ENCODE measurements at regions not wholly inside any gene's neighbourhood (a gene's known extent, or its start where the extent isn't known, plus 50 kb on each side); places are given as distances from the start of the nearest gene placed in this dataset.

DNA sequence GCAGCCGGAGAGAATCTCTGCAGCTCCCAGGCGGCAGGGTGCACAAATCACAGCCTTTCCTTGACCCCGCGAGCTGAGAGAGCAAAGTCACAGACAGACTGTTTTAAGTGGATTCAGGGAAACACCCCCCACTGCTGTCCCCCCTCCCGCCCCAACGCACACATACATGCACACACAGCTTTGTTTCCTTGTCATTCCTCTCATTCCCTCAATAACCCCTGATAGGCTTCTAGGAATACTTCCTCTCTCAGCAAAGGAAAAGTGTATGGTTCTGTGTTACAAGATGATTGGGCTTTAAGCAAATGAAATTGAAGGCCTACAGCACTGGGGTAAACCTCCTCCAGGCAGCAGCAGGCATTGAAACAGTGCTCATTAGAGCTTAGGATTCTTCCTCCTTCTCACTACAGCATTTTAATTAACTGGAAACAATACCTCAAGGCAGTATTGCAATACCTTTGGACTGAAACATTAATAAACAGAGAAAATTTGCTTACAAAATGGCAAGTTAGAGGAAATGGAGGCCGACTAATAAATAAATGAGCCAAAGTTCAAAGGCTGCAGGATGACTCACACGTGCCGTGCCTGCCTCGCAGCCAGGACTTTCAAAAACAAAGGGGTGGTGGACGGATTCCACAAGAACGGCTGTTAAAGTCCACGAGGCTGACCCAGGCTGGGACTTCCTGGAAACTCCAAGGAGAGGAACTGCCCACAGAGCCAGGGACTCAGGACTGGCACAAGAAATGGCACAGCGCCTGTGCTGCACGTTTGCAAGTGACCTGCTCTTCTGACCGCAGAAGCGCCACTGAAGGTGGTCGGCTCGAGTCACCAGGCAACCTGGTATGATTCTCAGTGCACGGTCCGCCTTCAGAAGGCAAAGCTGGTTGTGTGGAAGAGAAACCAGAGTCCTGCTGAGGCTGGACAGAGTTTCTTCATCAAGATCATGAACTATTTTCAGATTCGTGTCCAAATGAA is 236.2 kb downstream of the SYK start:
- no peaks in the 10 kb centered on the region for H3K9me3 ChIP-seq
- intact Hi-C loops (cut with DNase I; ENCODE audit: low total_unique reads) (loop anchor here (5.0 to 10.0 kb wide), 2 partner anchors 123 to 390 kb away; no protein-coding TSS in a partner anchor), in situ Hi-C loops (cut with MboI; ENCODE audit: low pct_ligation_motif_present in 1 of 4, low pct_unique_long_range_greater_than_20kb in 1 of 4, low sequenced_read_pairs in 3 of 4) (loop anchor here in 2 of 4 donors (25.0 kb wide), 1 partner anchor 400 kb away; no protein-coding TSS in a partner anchor)
- H3K27me3 ChIP-seq = no peaks in the 10 kb centered on the region
- H3K27ac ChIP-seq = peak overlapping the region; percentile 57 to 73 (median 65)
- DNase-seq = peak; percentile 79
- H3K4me1 ChIP-seq = peaks cover 15 to 21% (median 20%) of the 10 kb centered on the region in 4 donors
- TF ChIP-seq, protein P1, sequence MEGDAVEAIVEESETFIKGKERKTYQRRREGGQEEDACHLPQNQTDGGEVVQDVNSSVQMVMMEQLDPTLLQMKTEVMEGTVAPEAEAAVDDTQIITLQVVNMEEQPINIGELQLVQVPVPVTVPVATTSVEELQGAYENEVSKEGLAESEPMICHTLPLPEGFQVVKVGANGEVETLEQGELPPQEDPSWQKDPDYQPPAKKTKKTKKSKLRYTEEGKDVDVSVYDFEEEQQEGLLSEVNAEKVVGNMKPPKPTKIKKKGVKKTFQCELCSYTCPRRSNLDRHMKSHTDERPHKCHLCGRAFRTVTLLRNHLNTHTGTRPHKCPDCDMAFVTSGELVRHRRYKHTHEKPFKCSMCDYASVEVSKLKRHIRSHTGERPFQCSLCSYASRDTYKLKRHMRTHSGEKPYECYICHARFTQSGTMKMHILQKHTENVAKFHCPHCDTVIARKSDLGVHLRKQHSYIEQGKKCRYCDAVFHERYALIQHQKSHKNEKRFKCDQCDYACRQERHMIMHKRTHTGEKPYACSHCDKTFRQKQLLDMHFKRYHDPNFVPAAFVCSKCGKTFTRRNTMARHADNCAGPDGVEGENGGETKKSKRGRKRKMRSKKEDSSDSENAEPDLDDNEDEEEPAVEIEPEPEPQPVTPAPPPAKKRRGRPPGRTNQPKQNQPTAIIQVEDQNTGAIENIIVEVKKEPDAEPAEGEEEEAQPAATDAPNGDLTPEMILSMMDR (IDR thresholded peaks at IDR 0.05) = no peak
- peak; percentile 25 to 70 (median 49) for TF ChIP-seq POLR2AphosphoS5 (IDR thresholded peaks at IDR 0.05)
- no peak for TF ChIP-seq EP300 (IDR thresholded peaks at IDR 0.05; ENCODE audit: low read depth)
- no peak for TF ChIP-seq POLR2A (IDR thresholded peaks at IDR 0.05)
- 46% methylated on average over 20 of the region's 22 CpGs; no CpG with 5 or more reads in 1 of the 2 donors for WGBS, 2 donors (ENCODE audit: low coverage in 1 of 2)
- H3K4me3 ChIP-seq = no peak overlapping the region
- no peaks in the 10 kb centered on the region for H3K36me3 ChIP-seq

DNA sequence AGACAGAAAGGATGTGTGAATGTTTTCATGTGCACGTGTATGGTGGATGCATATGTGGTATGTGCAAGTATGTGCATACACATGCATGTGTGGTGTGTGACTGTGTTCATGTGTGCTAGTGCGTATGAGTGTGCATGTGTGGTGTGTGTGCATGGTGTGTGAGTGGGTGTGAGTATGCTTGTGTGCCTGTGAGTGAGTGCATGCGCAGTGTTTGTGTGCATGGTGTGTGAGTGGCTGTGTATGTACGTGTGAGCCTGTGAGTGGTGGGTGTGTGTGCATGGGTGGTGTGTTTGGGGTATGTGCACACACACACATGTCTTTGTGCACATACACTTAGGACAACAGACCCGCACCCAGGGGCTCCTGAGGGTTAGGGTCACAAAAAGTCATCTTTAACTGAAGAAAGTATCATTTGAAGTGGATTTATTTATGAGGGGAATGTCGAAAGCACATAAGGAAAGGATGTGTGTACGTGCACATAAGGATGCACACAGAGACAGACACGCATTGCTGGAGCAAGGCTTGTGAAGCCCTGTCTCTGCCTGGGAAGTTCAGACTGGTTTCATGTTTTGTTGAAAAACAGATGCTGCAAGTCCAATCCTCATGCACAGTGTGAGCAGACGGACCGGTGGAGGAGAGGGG is 237.0 kb downstream of the SYK start:
- peaks cover 15 to 21% (median 20%) of the 10 kb centered on the region in 4 donors for H3K4me1 ChIP-seq
- 91 to 95% methylated on average over 8 to 10 of the region's 10 CpGs for WGBS, 2 donors (ENCODE audit: low coverage in 1 of 2)
- no peaks in the 10 kb centered on the region for H3K9me3 ChIP-seq
- in situ Hi-C loops (cut with MboI; ENCODE audit: low pct_ligation_motif_present in 1 of 4, low pct_unique_long_range_greater_than_20kb in 1 of 4, low sequenced_read_pairs in 3 of 4) = loop anchor here in 2 of 4 donors (25.0 kb wide), 1 partner anchor 399 kb away; no protein-coding TSS in a partner anchor
- H3K27ac ChIP-seq = peak overlapping the region in 3 of 4 donors; percentile 57 to 73 (median 65)
- DNase-seq = no peak
- intact Hi-C loops (cut with DNase I; ENCODE audit: low total_unique reads) = loop anchor here (5.0 to 10.0 kb wide), 2 partner anchors 124 to 389 kb away; no protein-coding TSS in a partner anchor
- H3K27me3 ChIP-seq = no peaks in the 10 kb centered on the region
- H3K36me3 ChIP-seq = no peaks in the 10 kb centered on the region
- no peak overlapping the region for H3K4me3 ChIP-seq
- TF ChIP-seq POLR2A (IDR thresholded peaks at IDR 0.05) = no peak

DNA sequence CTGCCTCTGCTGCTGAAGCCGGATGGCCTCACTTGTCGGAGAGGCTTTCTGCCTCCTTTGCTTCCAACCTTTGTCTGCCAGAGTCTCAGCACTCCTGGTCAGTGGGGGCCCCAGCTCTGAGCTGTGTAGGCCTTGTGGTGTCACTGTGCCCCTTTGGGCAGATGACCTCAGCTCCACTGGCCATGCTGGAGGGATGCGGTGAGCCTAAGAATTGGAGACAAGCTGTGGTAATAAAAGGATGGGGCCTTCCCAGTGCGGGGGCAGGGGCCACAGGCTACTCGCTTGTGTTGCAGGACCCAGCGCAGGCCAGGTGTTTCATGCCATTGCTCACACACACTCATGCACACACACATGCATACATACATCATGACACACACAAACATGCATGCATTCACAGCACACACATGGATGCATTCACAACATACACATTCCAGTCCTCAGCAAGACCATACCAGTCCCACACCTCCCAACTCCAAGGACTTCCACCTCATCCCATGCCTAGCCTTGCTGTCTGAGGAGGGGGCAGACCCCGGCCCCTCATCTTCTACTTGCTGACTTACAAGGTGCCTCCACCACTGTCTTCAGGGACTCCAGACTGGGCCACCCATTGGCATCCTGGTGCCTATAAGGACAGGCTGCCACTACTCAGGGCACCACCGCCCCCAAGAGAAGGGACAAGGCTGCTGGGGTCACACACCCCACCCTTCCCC is 237.7 kb downstream of the SYK start:
- H3K4me3 ChIP-seq = no peak overlapping the region
- no peaks in the 10 kb centered on the region for H3K9me3 ChIP-seq
- no peaks in the 10 kb centered on the region for H3K27me3 ChIP-seq
- H3K4me1 ChIP-seq = peaks cover 15 to 21% (median 20%) of the 10 kb centered on the region in 4 donors
- no peak for DNase-seq
- in situ Hi-C loops (cut with MboI; ENCODE audit: low pct_ligation_motif_present in 1 of 4, low pct_unique_long_range_greater_than_20kb in 1 of 4, low sequenced_read_pairs in 3 of 4) = loop anchor here in 2 of 4 donors (25.0 kb wide), 1 partner anchor 398 kb away; no protein-coding TSS in a partner anchor
- TF ChIP-seq POLR2A (IDR thresholded peaks at IDR 0.05) = no peak
- no peak for TF ChIP-seq POLR2AphosphoS5 (IDR thresholded peaks at IDR 0.05)
- TF ChIP-seq EP300 (IDR thresholded peaks at IDR 0.05; ENCODE audit: low read depth) = no peak
- TF ChIP-seq, protein P1 (IDR thresholded peaks at IDR 0.05) = no peak
- no peaks in the 10 kb centered on the region for H3K36me3 ChIP-seq
- H3K27ac ChIP-seq = no peak overlapping the region
- WGBS, 2 donors (ENCODE audit: low coverage in 1 of 2) = 99 to 100% methylated on average over 1 to 8 of the region's 8 CpGs
- intact Hi-C loops (cut with DNase I; ENCODE audit: low total_unique reads) = loop anchor here (5.0 to 10.0 kb wide), 2 partner anchors 124 to 388 kb away; no protein-coding TSS in a partner anchor

DNA sequence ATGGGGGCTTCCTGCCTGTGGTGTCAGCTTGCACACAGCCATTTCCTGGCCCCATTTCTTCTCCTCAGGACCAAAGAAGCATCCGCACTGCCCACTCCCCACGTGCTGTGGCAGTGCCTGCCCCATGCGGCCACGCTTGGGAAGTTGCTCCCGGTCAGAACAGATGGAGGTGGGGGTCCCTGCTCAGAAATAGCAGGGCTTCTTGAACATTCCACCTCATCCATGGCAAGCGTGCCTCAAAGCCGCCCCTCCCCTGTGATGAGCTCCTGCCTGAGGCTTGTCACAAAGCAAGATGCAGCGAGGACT is 238.2 kb downstream of the SYK start:
- no peak for TF ChIP-seq POLR2AphosphoS5 (IDR thresholded peaks at IDR 0.05)
- TF ChIP-seq EP300 (IDR thresholded peaks at IDR 0.05; ENCODE audit: low read depth) = no peak
- TF ChIP-seq, protein P1 (IDR thresholded peaks at IDR 0.05) = no peak
- TF ChIP-seq POLR2A (IDR thresholded peaks at IDR 0.05) = no peak
- peaks cover 15 to 21% (median 20%) of the 10 kb centered on the region in 4 donors for H3K4me1 ChIP-seq
- intact Hi-C loops (cut with DNase I; ENCODE audit: low total_unique reads) = loop anchor here (5.0 to 10.0 kb wide), 4 partner anchors 75 to 685 kb away; no protein-coding TSS in a partner anchor
- no peak for DNase-seq
- H3K4me3 ChIP-seq = no peak overlapping the region
- in situ Hi-C loops (cut with MboI; ENCODE audit: low pct_ligation_motif_present in 1 of 4, low pct_unique_long_range_greater_than_20kb in 1 of 4, low sequenced_read_pairs in 3 of 4) = loop anchor here in 2 of 4 donors (25.0 kb wide), 1 partner anchor 398 kb away; no protein-coding TSS in a partner anchor
- H3K9me3 ChIP-seq = no peaks in the 10 kb centered on the region
- no peak overlapping the region for H3K27ac ChIP-seq
- 95% methylated on average over 3 to 8 of the region's 8 CpGs for WGBS, 2 donors (ENCODE audit: low coverage in 1 of 2)
- no peaks in the 10 kb centered on the region for H3K36me3 ChIP-seq
- H3K27me3 ChIP-seq = no peaks in the 10 kb centered on the region

All from transverse colon (tissue), 4 donors.